H54 (cell line): ENCODE measurements at regions not wholly inside any gene's neighbourhood (a gene's known extent, or its start where the extent isn't known, plus 50 kb on each side); places are given as distances from the start of the nearest gene placed in this dataset.
"Not testable (repeated sequence)": the region's sequence is repeated elsewhere in the genome, so short reads cannot be mapped to it uniquely, and the experiment has no call there.

ENCODE experiments used
- DNase-seq: peaks from one replicate; pipeline ENCODE4 v3.0.0; 2011; ENCODE audit warnings: low spot score, mixed read lengths; ENCODE audit not compliant: insufficient read length
- FAIRE-seq: peaks from 3 replicates; lab custom pipeline; 2011; peaks lifted over from hg19 to GRCh38; lab: Jason Lieb, UNC
- POLR2A ChIP-seq: IDR thresholded peaks from 2 replicates; pipeline ENCODE4 v1.6.1; 2011; ENCODE audit warnings: low read depth, mild to moderate bottlenecking, low read length

DNA sequence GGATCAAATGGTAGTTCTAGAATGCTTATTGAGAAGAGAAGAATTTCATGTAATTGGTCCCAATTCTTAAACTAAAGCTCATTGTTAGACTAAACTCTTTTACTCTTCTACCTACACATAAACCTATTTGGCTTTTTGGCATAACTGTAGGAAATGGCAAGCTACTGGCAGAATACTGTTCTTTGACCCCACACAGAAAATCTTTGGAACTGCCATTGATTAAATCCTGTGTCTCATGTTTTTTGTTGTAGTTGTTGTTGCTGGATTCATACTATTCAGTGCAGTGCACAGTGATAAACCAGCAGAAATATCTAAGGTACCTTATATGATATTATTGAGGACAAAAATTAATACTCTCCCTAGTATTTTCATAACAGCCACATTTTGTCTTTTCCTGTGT lies 242.1 kb upstream of the SGK1 start:
- FAIRE-seq, result no peak
- no peak for TF ChIP-seq POLR2A
- no peak for DNase-seq

DNA sequence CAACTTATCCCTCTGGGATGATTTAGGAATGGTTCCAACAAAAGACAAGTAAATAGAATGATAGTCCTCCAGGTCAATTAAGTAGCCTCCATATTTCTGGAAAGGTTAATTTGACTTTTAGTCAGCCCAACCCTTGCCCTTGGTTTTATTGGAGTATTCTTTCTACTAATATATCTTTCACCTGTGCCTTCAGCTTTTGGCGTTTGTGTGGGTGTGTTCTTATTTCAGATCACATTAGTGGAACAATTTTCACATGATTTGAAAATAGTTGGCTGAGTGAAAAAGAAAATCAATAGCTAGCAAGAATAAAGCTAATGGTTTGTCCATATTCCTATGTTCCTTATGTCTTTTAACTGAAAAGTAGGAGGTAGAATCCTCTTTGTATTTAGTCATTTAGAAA lies 239.6 kb upstream of the SGK1 start:
- FAIRE-seq (no peak), DNase-seq (no peak)
- no peak for TF ChIP-seq POLR2A

DNA sequence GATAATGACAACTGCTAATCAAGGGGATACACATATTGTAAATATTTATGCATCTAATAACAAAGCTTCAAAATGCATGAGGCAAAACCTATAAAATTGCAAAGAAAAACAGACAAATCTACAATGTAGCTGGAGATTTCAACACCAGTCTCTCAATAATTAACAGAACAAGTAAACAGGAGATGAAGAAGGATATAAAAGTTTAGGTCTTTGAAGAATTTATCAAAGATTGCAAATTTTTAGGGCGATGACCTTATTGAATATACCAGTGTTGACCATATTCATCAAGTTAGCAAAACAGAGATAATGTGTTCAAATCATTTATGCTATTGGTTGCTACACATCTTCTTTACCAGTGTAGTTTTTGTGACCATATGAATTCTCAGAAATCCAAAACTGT lies 237.8 kb upstream of the SGK1 start:
- DNase-seq (no peak), FAIRE-seq (no peak)
- TF ChIP-seq POLR2A, result no peak

DNA sequence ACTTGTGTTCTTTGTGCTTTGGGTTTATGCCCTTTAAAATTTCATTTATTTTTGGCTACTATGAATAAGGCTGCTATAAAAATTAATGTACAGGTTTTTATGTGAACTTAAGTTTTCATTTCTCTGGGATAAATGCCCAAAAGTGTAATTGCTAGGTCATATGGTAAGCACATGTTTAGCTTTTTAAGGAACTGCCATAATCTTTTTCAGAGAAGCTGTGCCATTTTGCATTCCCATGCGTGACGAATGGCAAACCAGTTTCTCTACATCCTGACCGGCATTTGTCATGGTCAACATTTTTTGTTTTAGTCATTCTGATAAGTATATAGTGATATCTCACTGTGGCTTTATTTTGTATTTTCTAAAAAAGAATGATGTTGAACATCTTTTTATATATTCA lies 236.0 kb upstream of the SGK1 start:
- no peak for TF ChIP-seq POLR2A
- no peak for FAIRE-seq
- DNase-seq, result no peak

DNA sequence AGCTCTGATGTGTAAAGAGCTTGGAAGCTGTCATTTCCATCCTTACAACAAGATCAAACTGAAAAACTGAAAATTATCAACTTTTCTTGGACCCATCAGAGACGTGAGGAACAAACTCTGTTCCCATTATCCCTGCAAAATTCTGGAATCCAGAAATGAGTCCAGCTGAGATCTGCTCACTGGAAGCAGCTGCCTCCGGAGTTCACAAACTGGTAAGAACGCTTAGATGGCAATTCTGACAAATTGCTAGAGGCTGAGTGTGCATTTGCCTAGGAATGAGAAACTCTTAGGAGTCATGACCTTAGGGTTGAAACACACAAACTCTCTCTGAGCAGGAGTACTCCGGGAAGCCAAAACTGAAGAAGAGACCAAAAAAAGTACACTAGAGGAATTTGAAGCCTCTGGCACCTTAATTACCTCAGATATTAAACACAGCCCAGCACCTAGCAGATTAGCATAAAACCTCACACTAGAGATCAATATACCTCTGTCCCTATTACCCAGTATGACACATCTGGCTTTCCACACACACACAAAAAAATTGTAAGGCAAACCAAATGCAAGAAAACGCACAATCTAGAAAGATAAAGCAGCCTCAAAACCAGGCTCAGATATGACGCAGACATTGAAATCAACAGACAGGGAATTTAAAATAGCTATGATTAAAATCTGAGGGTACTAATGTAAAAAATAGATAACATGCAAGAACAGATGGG lies 233.5 kb upstream of the SGK1 start:
- DNase-seq, result peak; percentile 3
- peak; percentile 96 for FAIRE-seq
- TF ChIP-seq POLR2A, result no peak

DNA sequence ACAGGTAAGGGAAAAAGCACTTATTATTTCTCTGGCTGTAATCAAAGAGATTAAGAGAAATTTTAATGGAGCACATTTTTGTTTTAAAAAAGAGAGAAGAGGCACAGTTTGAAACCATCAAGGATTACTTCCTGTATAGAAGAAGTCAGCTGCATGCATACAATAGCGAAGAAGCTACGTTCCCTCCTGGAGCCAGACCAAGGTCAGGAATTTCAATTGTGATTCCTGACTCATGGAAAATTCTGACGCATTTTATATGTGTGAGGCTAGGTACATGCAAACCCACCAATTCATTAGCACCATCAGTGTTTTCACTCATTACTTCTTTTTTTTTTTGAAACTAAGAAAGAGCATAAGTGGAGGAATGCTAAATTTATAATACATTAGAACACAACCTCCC lies 232.7 kb upstream of the SGK1 start:
- TF ChIP-seq POLR2A, result no peak
- FAIRE-seq (peak; percentile 93), DNase-seq (no peak)

DNA sequence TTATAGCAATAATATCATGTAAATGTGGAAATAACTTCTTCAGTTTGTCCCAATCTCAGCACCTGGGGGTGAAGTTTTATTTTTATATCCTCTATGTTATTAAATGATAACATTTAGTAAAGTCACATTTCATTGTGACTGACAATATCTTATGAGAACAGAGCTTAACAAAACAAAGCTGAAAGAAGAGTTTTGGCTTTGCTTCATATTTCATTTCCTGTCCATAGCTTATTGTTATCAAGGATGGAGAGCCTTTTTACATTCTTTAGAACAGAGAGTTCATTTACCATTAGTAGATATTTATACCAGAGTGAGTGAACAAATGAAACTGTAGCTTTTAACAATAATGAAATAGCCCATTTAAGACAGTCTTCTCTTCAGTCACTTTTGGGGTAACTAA lies 231.9 kb upstream of the SGK1 start:
- TF ChIP-seq POLR2A, result no peak
- DNase-seq (no peak), FAIRE-seq (no peak)

DNA sequence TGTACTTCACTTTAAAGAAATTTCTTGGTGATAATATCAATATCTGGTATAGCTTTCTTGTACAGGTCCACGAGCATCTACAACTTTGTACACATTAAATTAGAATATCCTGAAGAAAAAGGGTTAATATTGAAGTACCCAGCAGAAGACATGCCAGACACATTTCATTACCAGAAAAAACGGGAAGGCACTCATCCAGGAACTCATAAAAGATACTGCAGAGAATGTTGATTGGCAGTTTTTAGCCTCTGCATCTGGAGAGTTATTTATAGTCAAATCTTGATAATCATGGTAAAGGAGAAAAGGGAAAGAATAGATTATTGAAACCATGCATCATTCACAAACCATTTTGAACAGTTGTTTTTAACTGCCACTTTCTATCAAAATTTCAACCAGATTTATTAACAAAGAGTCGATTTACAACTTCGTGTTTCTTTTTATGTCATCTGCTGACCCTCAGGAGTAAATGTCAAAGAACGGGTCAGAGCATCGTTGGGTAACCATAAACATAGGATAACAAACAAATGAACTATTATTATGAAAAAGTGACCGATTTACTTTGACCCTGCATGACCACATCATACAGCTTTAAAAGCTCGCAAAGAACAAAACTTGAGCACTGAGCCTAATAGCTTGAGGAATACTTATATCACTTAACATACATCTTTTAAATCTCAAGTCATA lies 229.2 kb upstream of the SGK1 start:
- TF ChIP-seq POLR2A, result no peak
- no peak for DNase-seq
- no peak for FAIRE-seq

DNA sequence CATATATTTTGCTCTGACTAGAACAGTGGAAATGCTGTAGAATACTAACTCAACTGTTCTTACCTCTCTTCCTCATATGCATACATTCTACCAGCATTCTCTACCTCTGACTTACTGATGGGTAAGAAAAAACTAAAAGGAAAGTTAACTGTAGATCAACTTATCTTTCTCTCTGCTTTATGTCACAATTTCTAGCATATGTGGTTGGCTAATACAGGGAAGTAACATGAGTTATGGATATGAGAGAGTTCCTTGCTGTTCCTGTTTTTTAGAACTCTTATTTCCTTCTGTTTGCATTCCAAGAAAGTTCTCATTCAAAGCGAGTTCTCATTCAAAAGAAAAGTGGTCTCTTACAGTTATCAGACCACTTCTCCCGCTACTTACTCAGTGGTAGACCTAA lies 226.8 kb upstream of the SGK1 start:
- TF ChIP-seq POLR2A, result no peak
- FAIRE-seq, result no peak
- DNase-seq, result no peak

DNA sequence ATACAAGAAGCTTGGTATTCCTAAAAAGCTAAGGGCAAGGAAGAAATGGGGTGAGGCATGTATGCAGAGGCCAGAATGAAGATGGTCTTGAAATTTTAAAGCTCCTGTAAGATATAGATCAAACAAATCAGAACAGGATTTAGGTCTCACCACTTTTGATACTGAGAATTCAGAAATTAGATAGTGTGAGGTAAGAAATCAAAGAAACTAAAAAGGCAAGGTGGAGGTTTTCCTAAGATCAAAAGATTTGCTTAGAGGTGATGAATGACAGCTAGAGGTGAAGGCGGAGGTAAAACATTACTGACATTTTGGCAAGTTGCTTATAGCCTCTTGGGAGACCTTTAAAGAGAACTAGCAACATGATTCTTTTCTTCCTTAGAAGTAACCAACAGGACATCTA lies 225.2 kb upstream of the SGK1 start:
- FAIRE-seq, result no peak
- DNase-seq, result no peak
- no peak for TF ChIP-seq POLR2A

DNA sequence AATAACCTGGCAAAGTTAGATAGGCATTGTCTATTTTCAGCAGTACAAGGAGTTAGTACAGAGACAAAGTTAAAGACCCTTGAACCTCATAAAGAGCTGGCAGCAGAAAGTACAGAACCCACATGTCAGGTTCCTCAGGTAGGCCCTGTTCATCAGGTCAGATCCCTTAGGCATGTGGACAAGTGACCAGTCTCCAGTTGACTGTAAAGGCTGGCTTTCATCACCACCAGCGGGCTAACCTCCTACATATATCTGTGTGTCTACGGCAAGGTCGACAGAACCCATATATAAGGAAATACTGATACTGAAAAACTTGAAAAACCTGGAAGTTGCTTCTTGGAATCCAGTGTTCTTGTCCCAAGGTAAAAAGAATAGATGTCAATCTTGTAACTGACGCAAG lies 223.1 kb upstream of the SGK1 start:
- no peak for FAIRE-seq
- no peak for TF ChIP-seq POLR2A
- no peak for DNase-seq

DNA sequence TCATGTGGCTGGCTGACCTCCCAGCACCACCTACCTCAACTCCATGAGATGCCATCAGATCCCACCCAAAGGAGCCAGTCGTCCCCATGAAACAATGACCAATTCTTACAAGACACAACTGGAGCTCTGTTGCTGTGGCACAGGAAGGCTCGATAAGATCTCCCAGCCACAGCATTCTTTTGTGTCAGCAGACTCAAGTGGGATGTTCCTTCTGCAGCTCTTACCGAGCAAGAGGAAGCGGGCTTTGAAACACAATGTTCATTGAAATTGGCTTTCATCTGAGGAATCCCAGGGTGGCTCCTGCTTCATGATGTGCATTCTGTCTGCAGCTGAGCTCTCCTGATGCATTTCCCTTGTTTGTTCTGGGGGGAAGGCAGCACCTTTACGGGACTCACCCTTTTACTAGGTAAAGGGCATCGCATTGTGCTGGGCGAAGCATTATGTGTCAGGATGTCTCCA lies 222.0 kb upstream of the SGK1 start:
- FAIRE-seq (no peak), DNase-seq (no peak)
- no peak for TF ChIP-seq POLR2A

DNA sequence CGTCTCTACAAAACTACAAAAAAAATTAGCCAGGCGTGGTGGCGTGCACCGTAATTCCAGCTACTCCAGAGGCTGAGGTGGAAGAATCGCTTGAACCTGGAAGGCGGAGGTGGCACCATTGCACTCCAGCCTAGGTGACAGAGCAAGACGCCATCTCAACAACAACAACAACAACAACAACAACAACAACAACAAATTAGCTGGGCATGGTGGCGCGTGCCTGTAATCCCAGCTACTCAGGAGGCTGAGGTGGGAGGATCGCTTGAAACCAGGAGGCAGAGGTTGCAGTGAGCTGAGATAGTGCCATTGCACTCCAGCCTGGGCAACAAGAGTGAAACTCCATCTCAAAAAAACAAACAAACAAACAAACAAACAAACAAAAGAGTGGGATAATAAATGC lies 219.9 kb upstream of the SGK1 start:
- DNase-seq, FAIRE-seq: not testable (repeated sequence)

DNA sequence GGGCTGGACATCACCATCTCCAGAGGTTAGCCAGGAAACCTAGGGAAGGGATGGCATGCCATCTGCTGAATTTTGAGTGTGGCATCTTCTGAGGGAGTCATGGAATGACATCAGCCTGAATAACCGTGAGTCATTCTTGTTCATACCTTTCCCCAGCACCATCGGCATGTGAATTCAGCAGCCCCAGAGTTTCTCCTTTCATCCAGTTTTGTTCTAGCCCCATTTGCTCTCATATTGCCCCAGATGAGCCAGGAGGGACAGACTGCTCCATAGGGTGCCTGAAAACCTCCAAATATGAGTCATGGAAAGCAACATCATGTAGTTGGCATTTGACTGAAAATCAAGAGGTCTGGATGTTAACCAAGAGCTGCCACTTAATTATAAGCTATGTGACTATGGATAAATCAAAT lies 219.2 kb upstream of the SGK1 start:
- TF ChIP-seq POLR2A, result no peak
- DNase-seq (peak; percentile 44), FAIRE-seq (peak; percentile 87)

DNA sequence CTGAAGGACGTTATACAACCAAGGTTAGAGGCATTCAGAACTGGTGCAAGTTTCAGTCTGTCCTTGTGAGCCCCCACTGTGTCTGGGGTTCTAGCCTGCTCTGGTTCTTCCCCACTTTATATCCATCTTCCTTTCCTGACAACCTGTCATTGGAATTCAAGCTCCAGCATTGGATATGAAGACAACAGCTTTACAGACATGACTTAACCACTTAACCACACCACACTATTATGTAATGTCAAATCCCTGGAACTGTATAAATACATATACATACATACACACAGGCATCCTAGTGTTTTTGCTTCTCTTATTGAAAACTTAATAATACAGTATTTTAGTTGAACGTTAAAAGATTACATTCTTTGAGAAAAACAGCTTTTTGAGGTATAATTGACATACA lies 217.9 kb upstream of the SGK1 start:
- DNase-seq (no peak), FAIRE-seq (no peak)
- no peak for TF ChIP-seq POLR2A
